GM19463 (cell line): ENCODE measurements at regions not wholly inside any gene's neighbourhood (a gene's known extent, or its start where the extent isn't known, plus 50 kb on each side); places are given as distances from the start of the nearest gene placed in this dataset.
"Not testable (repeated sequence)": the region's sequence is repeated elsewhere in the genome, so short reads cannot be mapped to it uniquely, and the experiment has no call there.

Experiments
- ATAC-seq: cut with Tn5 transposase; IDR thresholded peaks from one replicate; pipeline ENCODE4 v1.9.1; 2021; ENCODE audit warnings: mild to moderate bottlenecking, moderate library complexity; ENCODE audit not compliant: unreplicated experiment

GRCh38 chr12:97616946-97617345, 154.3 kb downstream of the RMST start:
- ATAC-seq = no peak

DNA sequence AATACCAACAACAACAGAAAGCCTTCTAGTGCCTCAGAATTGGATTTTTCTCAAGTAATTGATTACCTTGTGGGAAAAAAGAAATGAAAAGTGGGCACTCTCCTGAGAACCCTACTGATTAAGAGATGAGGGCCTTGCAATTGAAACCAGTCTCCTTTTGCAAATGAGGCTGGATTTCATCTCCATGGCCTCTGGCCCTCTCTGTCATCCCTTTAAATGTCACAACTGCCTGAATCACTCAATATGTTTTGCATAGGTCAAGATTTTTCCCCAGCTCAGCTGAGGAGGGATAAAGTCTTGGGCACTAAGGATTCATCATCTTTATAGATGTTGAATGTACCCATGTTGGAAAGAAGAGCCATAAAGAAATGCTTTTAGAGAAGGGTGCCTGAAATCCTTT, 166.4 kb downstream of the RMST start:
- ATAC-seq = no peak

DNA sequence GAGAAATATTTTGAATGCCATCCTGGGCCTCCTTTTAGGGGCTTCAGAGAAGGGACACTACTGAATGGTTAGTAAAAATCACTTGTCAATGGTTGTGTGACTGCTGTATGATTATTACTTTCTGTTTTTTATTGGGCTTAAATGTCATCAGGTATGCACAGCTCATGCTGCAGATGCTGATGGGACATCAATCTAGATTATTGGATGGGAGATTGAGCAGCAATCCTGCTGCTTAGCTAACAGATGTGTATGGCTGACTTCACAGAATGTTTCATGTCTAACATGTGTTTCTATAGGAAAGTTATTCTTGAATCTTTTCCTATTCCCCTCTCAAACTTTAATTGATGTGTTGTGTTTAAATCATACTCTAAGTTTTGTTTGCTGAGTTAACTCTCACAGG, 166.8 kb downstream of the RMST start:
- ATAC-seq = no peak

DNA sequence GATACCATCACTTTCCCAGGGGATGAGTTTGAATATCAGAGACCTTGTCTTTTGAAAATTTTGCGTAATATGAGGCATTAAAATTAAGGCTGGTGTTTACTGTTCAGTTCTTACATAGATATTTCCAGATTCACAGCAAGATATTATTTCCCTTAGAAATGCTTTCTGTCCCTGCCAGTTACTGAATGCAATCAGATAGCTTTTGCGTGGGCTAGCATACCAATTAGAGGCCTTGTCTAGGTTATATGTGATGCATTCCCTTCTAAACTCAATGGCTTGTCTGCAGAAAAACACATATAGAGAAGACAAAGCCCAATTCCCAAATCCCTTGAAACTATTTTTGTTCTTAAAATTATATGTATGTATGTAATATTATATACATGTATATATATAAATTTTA, 167.8 kb downstream of the RMST start:
- no peak for ATAC-seq

DNA sequence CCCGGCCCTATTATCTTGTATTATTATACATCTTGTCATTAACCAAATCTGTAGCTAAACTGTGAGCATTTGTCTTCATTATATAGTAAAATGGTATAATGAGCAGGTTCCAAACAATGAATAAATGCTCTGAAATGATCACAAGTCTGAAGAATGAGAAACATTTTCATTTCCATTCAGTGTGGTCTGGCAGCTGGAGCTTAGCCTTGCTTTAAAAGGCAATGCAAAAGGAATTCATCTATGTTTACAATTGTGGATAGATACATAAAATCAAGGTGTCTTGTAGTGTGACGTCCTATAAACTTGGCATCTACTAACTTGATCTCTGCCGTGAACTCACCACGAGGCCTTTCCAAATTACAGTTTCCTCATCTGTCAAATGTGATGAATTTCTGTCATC, 168.3 kb downstream of the RMST start:
- no peak for ATAC-seq

DNA sequence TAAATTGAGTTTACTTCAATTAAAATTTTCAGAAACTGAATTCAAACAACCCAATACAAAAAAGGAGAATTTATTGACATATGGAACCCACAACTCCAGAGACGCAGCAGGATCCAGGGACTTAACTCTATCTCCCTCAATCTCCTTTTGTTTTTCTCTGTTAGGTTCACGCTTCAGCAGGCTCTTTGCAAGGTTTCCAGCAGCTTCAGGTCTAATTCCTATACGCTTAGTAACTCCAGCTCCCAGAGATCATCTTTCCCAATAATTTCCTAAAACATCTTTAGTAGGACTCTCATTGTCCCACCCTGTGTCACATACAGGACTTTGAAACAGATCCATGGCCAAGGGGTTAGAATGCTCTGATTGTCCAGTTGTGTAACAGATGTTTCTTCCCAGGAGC, 175.2 kb downstream of the RMST start:
- no peak for ATAC-seq

DNA sequence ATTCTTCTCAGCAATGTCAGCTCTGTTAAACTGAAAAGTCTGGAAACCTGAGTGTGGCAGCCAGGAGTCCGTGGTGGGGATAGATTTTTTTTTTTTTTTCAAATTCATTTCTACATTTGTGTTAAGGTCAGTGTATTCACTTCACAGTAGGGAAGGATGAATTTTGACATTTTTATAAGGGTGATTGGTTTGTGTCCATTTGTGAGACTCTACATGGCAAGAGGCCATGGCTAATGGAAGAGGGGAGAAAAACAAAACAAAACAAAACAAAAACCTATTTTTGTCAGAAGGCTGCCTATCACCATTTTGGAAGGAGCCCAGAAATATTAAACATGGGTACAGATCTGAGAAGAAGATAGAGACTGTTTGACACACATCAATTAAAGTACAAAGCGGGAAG, 176.1 kb downstream of the RMST start:
- no peak for ATAC-seq

DNA sequence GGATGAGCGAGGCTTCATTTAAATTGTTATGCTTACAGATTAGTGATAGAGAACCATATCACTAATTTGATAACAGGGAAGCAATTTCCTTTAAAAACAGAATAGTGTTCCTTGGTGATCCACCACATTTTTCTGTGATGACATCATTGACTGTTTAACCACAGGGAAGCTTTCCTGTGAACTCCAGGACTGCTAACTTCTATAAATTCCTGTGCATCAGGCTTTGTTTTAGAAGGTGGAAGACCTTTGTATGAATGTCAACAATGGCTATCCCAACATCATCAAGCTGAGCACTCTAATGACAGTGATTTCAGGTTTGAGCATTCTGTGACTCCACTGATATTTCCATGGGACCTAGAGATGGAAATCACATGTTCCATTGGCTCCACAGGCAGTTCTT, 177.1 kb downstream of the RMST start:
- ATAC-seq = no peak

- ATAC-seq = no peak
Measured at GRCh38 chr12:97640826-97641225, 178.2 kb downstream of the RMST start.

GRCh38 chr12:97642911-97643310, 180.3 kb downstream of the RMST start:
- no peak for ATAC-seq

- no peak for ATAC-seq
Measured at GRCh38 chr12:97643924-97644323, 181.3 kb downstream of the RMST start.

DNA sequence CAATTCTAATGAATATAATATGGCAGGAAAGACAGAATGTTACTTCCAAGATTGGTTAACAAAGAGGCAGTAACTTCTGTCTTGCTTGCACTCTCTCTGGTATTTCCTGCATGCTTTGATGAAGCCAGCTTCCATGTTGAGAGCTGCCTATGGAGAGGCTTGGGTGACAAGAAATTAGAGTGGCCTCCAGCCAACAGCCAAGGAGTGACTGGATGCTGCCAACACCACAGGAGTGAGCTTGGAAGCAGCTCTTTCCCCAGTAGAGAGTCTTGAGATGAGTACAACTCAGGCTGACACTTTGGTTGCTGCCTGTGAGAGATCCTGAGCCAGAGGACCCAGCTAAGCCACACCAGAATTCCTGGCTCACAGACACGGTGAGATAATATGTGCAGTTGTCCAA, 183.1 kb downstream of the RMST start:
- ATAC-seq = no peak

GRCh38 chr12:97647142-97647541, 184.5 kb downstream of the RMST start:
- no peak for ATAC-seq

DNA sequence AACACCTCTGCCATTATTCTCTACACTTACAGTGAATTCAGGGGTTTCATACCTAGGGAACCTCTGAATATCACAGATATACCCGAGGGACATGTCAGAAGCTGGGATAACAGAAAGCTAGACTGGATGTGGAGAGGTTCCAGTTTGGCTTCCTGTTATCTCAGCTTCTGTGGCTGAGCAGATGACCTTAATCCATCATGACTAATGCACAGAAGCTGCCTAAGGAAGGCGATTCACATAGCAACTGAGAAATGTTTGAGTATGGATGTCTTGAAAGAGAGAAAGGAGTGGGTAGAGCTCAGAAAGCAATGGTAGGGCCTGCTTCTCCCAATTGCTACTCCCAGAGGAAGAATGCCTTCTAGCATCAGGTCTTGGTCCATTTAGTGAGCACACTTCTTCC, 187.6 kb downstream of the RMST start:
- no peak for ATAC-seq

GRCh38 chr12:97656548-97656947, 193.9 kb downstream of the RMST start:
- not testable (repeated sequence) for ATAC-seq

DNA sequence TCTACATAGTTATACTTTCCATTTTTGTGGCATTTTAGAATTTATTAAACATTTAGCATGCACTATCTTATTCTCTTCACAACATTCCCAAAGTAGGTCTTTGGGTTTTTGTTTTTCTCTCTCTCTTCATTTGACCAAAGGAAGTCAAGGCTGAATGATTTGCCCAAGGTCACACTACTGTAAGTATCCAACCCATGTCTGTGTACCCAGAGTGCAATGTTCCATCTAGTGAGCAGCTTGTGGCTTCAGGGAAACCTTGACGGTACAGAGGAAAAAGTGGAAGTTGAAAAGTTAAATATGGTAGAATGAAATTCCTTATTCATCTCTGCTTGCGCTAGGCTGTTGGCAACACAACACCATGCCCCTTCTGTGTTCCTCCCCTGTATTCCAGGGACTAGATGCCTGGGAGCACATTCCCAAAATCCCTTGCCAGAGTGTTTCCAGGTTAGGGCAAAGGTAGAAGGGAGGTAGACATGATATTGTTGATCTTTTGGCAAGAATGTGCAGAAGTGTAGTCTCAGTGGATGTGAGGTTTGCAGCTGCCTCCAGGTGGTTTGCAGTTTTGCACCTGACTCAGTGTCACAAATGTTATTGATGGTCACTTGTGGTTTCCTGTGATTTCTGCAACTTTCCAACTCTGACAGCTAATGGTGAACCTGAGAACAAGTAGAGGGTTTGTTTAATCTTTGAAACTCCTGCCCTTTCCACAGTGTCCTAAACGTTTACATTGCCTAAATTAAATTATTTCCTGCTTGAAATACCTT, 196.7 kb downstream of the RMST start:
- ATAC-seq = no peak

GRCh38 chr12:97666263-97666662, 203.7 kb downstream of the RMST start:
- no peak for ATAC-seq

GRCh38 chr12:97672870-97673269, 210.3 kb downstream of the RMST start:
- no peak for ATAC-seq

GRCh38 chr12:97680751-97681150, 218.1 kb downstream of the RMST start:
- no peak for ATAC-seq

DNA sequence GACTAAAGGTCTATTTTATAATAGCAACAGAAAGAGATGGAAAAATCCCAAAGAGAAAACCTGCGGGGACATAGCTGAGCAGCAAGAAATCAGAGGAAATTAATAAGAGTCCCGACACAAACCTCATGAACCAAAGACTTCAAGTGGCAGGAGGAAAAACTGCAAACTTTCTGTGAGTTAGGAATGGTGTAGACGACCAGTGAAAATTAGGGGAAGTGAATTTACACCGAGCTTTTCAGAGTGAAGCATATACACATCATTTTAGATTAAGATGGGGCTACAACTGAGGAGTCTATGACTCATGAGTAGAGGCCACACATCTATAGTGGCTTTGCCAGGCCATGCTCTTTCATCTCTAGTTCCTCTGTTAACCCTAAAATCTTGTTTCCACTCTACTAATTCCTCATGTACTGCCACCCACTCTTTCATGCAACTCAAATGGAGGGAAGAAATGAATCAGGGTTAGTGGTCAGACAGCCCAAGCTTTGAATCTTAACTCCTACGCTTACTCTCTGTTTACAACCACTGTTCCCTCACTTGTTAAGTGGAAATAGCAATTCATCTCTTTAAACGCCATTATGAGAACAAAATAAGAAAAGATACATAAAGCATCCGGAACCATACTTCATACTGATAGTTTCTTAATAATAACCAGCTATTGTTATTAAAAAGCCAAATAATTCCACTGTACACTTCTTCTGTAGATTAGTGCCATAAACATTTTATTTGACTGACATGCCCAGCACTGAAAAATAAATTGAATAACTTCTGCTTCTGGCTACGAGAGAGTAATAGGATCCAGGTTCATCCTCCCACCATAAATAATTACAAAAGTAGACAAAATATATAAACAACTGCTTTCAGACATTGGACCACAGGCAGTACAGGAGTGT, 219.3 kb downstream of the RMST start:
- peak; percentile 76 for ATAC-seq

GRCh38 chr12:97685360-97685759, 222.8 kb downstream of the RMST start:
- no peak for ATAC-seq

DNA sequence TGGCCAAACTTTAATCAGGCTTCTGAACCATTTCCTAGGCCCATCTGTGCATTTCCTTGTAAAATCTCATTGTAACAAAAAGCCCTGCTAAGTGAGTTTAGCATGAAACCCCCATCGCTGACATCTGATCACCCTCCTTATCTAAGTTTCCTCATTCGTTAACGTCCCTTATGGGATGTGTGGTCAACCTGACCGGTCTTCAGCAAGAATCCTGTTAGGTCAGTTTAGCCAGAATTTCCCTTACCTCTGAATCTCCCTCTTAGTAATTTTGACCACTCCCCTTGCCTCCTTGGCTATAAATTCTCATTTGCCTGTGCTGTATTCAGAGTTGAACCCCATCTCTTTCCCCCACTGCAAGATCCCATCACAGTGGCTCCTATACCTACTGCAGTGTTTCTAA, 239.3 kb downstream of the RMST start:
- ATAC-seq = no peak
